ENCODE measurements at regions not wholly inside any gene's neighbourhood (a gene's known extent, or its start where the extent isn't known, plus 50 kb on each side); places are given as distances from the start of the nearest gene placed in this dataset.

DNA sequence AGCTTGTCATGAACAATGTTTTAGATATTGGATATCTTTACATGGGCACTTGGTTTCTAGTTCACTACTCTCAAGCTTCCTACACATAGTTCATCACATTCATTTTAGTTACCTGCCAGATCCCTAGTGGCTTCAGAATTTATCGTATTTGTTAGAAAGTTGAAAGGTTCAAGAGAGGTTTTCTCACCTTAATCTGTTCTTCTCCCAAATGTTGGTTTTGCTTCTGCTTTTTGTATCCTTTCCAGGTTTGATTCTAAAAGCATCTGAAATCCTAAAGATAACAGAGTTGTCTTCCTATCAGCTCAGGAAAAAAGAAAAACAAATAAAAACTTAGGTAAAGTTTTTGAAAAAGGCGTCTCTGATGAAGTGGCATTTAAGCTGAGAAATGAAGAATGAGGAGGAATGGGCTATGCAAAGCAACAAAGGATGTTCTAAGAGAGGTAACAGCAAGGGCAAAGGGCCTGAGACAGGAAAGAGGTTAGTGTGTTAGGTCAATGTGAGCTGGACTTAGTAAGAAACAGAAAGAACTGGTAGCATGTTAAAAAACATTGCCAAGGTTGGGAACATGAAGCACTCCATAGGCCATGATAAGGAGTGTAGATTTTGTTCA is 104.7 kb upstream of the CMC1 start:
- POLR2A ChIA-PET = no interaction called here
- TF ChIP-seq POLR2AphosphoS5 (IDR thresholded peaks at IDR 0.05; ENCODE audit: low read depth, low read length) (no peak), TCF7L2 (IDR thresholded peaks at IDR 0.05; ENCODE audit: low read depth, low read length) (no peak), SIN3A (IDR thresholded peaks at IDR 0.05; ENCODE audit: borderline replicate concordance, insufficient read depth, low read depth, low read length) (no peak)
- TF ChIP-seq, protein P1, sequence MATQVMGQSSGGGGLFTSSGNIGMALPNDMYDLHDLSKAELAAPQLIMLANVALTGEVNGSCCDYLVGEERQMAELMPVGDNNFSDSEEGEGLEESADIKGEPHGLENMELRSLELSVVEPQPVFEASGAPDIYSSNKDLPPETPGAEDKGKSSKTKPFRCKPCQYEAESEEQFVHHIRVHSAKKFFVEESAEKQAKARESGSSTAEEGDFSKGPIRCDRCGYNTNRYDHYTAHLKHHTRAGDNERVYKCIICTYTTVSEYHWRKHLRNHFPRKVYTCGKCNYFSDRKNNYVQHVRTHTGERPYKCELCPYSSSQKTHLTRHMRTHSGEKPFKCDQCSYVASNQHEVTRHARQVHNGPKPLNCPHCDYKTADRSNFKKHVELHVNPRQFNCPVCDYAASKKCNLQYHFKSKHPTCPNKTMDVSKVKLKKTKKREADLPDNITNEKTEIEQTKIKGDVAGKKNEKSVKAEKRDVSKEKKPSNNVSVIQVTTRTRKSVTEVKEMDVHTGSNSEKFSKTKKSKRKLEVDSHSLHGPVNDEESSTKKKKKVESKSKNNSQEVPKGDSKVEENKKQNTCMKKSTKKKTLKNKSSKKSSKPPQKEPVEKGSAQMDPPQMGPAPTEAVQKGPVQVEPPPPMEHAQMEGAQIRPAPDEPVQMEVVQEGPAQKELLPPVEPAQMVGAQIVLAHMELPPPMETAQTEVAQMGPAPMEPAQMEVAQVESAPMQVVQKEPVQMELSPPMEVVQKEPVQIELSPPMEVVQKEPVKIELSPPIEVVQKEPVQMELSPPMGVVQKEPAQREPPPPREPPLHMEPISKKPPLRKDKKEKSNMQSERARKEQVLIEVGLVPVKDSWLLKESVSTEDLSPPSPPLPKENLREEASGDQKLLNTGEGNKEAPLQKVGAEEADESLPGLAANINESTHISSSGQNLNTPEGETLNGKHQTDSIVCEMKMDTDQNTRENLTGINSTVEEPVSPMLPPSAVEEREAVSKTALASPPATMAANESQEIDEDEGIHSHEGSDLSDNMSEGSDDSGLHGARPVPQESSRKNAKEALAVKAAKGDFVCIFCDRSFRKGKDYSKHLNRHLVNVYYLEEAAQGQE (IDR thresholded peaks at IDR 0.05; ENCODE audit: insufficient read depth in 1 of 2, low read depth in 2 of 2, low read length in 1 of 2) = no peak
- TF ChIP-seq, protein P2, sequence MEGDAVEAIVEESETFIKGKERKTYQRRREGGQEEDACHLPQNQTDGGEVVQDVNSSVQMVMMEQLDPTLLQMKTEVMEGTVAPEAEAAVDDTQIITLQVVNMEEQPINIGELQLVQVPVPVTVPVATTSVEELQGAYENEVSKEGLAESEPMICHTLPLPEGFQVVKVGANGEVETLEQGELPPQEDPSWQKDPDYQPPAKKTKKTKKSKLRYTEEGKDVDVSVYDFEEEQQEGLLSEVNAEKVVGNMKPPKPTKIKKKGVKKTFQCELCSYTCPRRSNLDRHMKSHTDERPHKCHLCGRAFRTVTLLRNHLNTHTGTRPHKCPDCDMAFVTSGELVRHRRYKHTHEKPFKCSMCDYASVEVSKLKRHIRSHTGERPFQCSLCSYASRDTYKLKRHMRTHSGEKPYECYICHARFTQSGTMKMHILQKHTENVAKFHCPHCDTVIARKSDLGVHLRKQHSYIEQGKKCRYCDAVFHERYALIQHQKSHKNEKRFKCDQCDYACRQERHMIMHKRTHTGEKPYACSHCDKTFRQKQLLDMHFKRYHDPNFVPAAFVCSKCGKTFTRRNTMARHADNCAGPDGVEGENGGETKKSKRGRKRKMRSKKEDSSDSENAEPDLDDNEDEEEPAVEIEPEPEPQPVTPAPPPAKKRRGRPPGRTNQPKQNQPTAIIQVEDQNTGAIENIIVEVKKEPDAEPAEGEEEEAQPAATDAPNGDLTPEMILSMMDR (IDR thresholded peaks at IDR 0.05) = no peak
- no peaks in the 10 kb centered on the region; the same call in 1 of the 2 replicates for H3K27me3 ChIP-seq (ENCODE audit: control insufficient read depth, insufficient read depth, low read length)
- in situ Hi-C loops (cut with HindIII; ENCODE audit: low pct_unique_long_range_greater_than_20kb, low sequenced_read_pairs) (no loop called here), intact Hi-C loops (cut with micrococcal nuclease; ENCODE audit: unreplicated experiment) (no loop called here)
- no peak overlapping the region for H3K27ac ChIP-seq (ENCODE audit: low read length)
- BruUV-seq (replicated peaks) = no TSS peak
- no peak for ATAC-seq
- H3K9me3 ChIP-seq (ENCODE audit: control insufficient read depth, insufficient read depth, low read depth, low read length) = no peaks in the 10 kb centered on the region
- no peaks in the 10 kb centered on the region for H3K4me1 ChIP-seq (ENCODE audit: control insufficient read depth, insufficient read depth, low read length)
- no peak for DNase-seq (ENCODE audit: low read depth, low spot score)
- CTCF ChIA-PET = no interaction called here
- H3K36me3 ChIP-seq (ENCODE audit: control insufficient read depth, insufficient read depth, low read length) = no peaks in the 10 kb centered on the region
- H3K4me3 ChIP-seq (ENCODE audit: low read depth in 2 of 2, low read length in 2 of 2) = no peak overlapping the region

DNA sequence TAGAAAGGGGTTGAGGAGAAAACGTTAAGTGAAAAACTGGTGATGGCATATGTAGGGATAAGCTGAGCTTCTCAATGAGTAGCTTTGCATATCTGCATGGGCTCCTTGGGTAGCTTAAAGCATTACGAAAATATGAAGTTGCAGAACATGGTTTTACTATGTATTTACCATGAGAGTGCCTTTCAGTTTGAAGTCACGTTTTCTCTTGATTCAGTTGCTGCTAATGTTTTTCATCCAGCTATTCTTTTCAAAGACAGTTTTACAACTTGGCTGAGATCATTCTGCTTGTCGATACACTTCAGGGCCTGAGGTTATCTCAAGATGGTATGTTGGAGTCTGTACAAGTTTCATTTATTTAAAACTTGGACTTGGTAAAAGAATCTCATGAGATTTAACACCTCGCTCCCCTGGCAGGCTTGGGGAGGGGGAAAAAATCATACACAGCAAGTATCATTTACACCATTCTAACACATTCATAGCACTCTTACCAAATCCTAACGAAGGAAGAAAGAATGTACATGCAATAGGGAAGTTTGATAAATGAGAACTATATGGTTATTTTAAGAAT is 103.3 kb upstream of the CMC1 start:
- H3K27ac ChIP-seq (ENCODE audit: low read length) = no peak overlapping the region
- H3K36me3 ChIP-seq (ENCODE audit: control insufficient read depth, insufficient read depth, low read length) = no peaks in the 10 kb centered on the region
- H3K4me1 ChIP-seq (ENCODE audit: control insufficient read depth, insufficient read depth, low read length) = no peaks in the 10 kb centered on the region
- ChIA-PET CTCF (no interaction called here), POLR2A (no interaction called here)
- DNase-seq (ENCODE audit: low read depth, low spot score) (no peak), ATAC-seq (no peak)
- H3K27me3 ChIP-seq (ENCODE audit: control insufficient read depth, insufficient read depth, low read length) = no peaks in the 10 kb centered on the region; the same call in 1 of the 2 replicates
- in situ Hi-C loops (cut with HindIII; ENCODE audit: low pct_unique_long_range_greater_than_20kb, low sequenced_read_pairs) (no loop called here), intact Hi-C loops (cut with micrococcal nuclease; ENCODE audit: unreplicated experiment) (no loop called here)
- H3K9me3 ChIP-seq (ENCODE audit: control insufficient read depth, insufficient read depth, low read depth, low read length) = no peaks in the 10 kb centered on the region
- H3K4me3 ChIP-seq (ENCODE audit: low read depth in 2 of 2, low read length in 2 of 2) = no peak overlapping the region
- no TSS peak for BruUV-seq (replicated peaks)
- TF ChIP-seq, protein P1 (IDR thresholded peaks at IDR 0.05; ENCODE audit: insufficient read depth in 1 of 2, low read depth in 2 of 2, low read length in 1 of 2) = no peak
- TF ChIP-seq POLR2AphosphoS5 (IDR thresholded peaks at IDR 0.05; ENCODE audit: low read depth, low read length) (no peak), SIN3A (IDR thresholded peaks at IDR 0.05; ENCODE audit: borderline replicate concordance, insufficient read depth, low read depth, low read length) (no peak), TCF7L2 (IDR thresholded peaks at IDR 0.05; ENCODE audit: low read depth, low read length) (no peak)
- TF ChIP-seq, protein P2 (IDR thresholded peaks at IDR 0.05) = no peak
